HepG2 (cell line): ENCODE measurements at regions not wholly inside any gene's neighbourhood (a gene's known extent, or its start where the extent isn't known, plus 50 kb on each side); places are given as distances from the start of the nearest gene placed in this dataset.

Source experiments
- ATAC-seq: fragments of 200-7000 bp; cut with Tn5 transposase; 3 replicates; pipeline ENCODE4 v1.9.1; 2020; ENCODE audit warnings: mild to moderate bottlenecking, moderate library complexity
- BruUV-seq: library from RNA; stranded (reverse); fragments of 400-500 nt; replicated peaks from 2 replicates; lab custom pipeline; 2021; lab: Mats Ljungman, UMichigan
- CTCF ChIA-PET: fragments of 300-600 bp; formaldehyde crosslinking; extraction: SDS; loops from one replicate; lab custom pipeline; 2021; ENCODE audit warnings: low total read pairs, inconsistent platforms, low intra/inter-chr PET ratio; lab: Yijun Ruan, JAX
- POLR2A ChIA-PET: fragments of 350-600 bp; sonication (Branson Sonifier 250); formaldehyde crosslinking; loops from one replicate; lab custom pipeline; 2020; ENCODE audit warnings: antibody characterized with exemption, inconsistent platforms; lab: Yijun Ruan, JAX
- DNase-seq: peaks from one replicate; pipeline ENCODE4 v3.0.0-alpha.2; 2015; ENCODE audit warnings: low spot score
- FAIRE-seq: peaks from 3 replicates; lab custom pipeline; 2011; peaks lifted over from hg19 to GRCh38; lab: Jason Lieb, UNC
- H2AFZ ChIP-seq: one replicate; pipeline ENCODE4 v1.6.1; 2011; ENCODE audit warnings: low read length, inconsistent platforms
- H3K27ac ChIP-seq: fragments of 300-600 bp; 3 replicates; pipeline ENCODE4 v1.8.0; 2011; ENCODE audit warnings: mixed run types, mild to moderate bottlenecking, mixed read lengths, low read length, inconsistent platforms; ENCODE audit not compliant: insufficient read depth; ENCODE audit errors: extremely low read length
- H3K27me3 ChIP-seq, 2 experiments: fragments of 200-600 bp in 1 of 2; 2 replicates in 1 of 2; 3 replicates in 1 of 2; pipeline versions ENCODE4 v1.6.0 to v1.8.0; 2011; ENCODE audit warnings: low read length in 2 of 2, mild to moderate bottlenecking in 2 of 2, moderate library complexity in 2 of 2, inconsistent platforms in 1 of 2; ENCODE audit not compliant: insufficient read depth in 2 of 2, control insufficient read depth in 1 of 2
- H3K36me3 ChIP-seq, 2 experiments: fragments of 200-600 bp in 1 of 2; replicated peaks in 1 of 2; 2 replicates in 1 of 2; 3 replicates in 1 of 2; pipeline versions ENCODE4 v1.5.1 to v1.8.0; 2011; ENCODE audit warnings: low read length in 2 of 2, inconsistent platforms in 1 of 2; ENCODE audit not compliant: insufficient read depth in 2 of 2, control insufficient read depth in 1 of 2
- H3K4me1 ChIP-seq: 2 replicates; pipeline ENCODE4 v1.5.1; 2012; ENCODE audit warnings: low read length, inconsistent platforms; ENCODE audit not compliant: insufficient read depth
- H3K4me2 ChIP-seq: 2 replicates; pipeline ENCODE4 v1.6.0; 2011; ENCODE audit warnings: low read depth, low read length, inconsistent platforms
- H3K4me3 ChIP-seq, 3 experiments: fragments of 200-600 bp in 1 of 3; sonication (generic), shearing (Covaris generic) in 1 of 3; replicated peaks in 1 of 3; 2 replicates each; pipeline ENCODE4 v1.5.1; 2011 to 2016; ENCODE audit warnings: low read length in 3 of 3, inconsistent platforms in 2 of 3, low read depth in 2 of 3, mild to moderate bottlenecking in 2 of 3, control low read depth in 1 of 3, mixed read lengths in 1 of 3; ENCODE audit not compliant: insufficient read depth in 1 of 3
- H3K79me2 ChIP-seq: one replicate; pipeline ENCODE4 v1.6.1; 2011; ENCODE audit warnings: low read length, inconsistent platforms; ENCODE audit not compliant: insufficient read depth
- H3K9ac ChIP-seq: 2 replicates; pipeline ENCODE4 v1.6.0; 2011; ENCODE audit warnings: mild to moderate bottlenecking, low read depth, low read length, inconsistent platforms; ENCODE audit not compliant: insufficient read depth
- H3K9me3 ChIP-seq: 2 replicates; pipeline ENCODE4 v1.5.1; 2012; ENCODE audit warnings: mild to moderate bottlenecking, low read length
- H4K20me1 ChIP-seq: 2 replicates; pipeline ENCODE4 v1.6.0; 2011; ENCODE audit warnings: inconsistent platforms, mild to moderate bottlenecking, low read length, moderate library complexity; ENCODE audit not compliant: insufficient read depth
- BRCA1 ChIP-seq: sonication (generic); formaldehyde crosslinking; IDR thresholded peaks from 2 replicates; pipeline ENCODE4 v1.4.0; 2020; ENCODE audit warnings: missing genetic modification reagents
- CCAR2 ChIP-seq: fragments of 200-400 bp; formaldehyde crosslinking; optimal IDR thresholded peaks from 2 replicates; pipeline ENCODE3; 2018; ENCODE audit warnings: low read depth, mild to moderate bottlenecking, low read length, moderate library complexity
- HCFC1 ChIP-seq: fragments of 150-350 bp; IDR thresholded peaks from 2 replicates; pipeline ENCODE4 v1.6.1; 2014; ENCODE audit warnings: low read depth, low read length
- MTA3 ChIP-seq: sonication (generic); formaldehyde crosslinking; IDR thresholded peaks from 2 replicates; pipeline ENCODE4 v1.4.0; 2020; ENCODE audit warnings: missing genetic modification reagents
- RFXANK ChIP-seq: IDR thresholded peaks from 2 replicates; pipeline ENCODE4 v1.6.1; 2016
- SALL1 ChIP-seq: sonication (generic); formaldehyde crosslinking; IDR thresholded peaks from 2 replicates; pipeline ENCODE4 v1.8.0; 2022; ENCODE audit warnings: mild to moderate bottlenecking, missing genetic modification reagents
- SIN3B ChIP-seq: fragments of 150-350 bp; IDR thresholded peaks from 2 replicates; pipeline ENCODE4 v1.6.1; 2014; ENCODE audit warnings: low read length
- TP53 ChIP-seq: sonication (generic); formaldehyde crosslinking; conservative IDR thresholded peaks from 2 replicates; pipeline ENCODE4 v1.4.0; 2020; ENCODE audit warnings: missing genetic modification reagents
- ZNF12 ChIP-seq: sonication (generic); formaldehyde crosslinking; IDR thresholded peaks from 2 replicates; pipeline ENCODE4 v1.5.0; 2020; ENCODE audit warnings: missing genetic modification reagents
- ZNF496 ChIP-seq: sonication (generic); formaldehyde crosslinking; IDR thresholded peaks from 2 replicates; pipeline ENCODE4 v1.8.1; 2023; ENCODE audit warnings: mild to moderate bottlenecking, moderate library complexity, missing genetic modification reagents; ENCODE audit not compliant: insufficient replicate concordance
- ZNF547 ChIP-seq: sonication (generic); formaldehyde crosslinking; IDR thresholded peaks from 2 replicates; pipeline ENCODE4 v1.5.1; 2020; ENCODE audit warnings: mild to moderate bottlenecking, missing genetic modification reagents
- WGBS: methylation state at CpG from one replicate; pipeline ENCODE4 v1.1.6; 2017; ENCODE audit warnings: low lambda C conversion rate; 5-methylcytosine and 5-hydroxymethylcytosine counted together
- in situ Hi-C: cut with HindIII; loops from 2 replicates; pipeline ENCODE4 v1.10.0; 2017; ENCODE audit warnings: low pct_unique_long_range_greater_than_20kb; ENCODE audit not compliant: extremely low pct_ligation_motif_present
- intact Hi-C: fragments of 100-400 bp; cut with micrococcal nuclease; formaldehyde crosslinking; loops from one replicate; pipeline ENCODE4 v1.10.0; 2022; ENCODE audit not compliant: unreplicated experiment
- TF ChIP-seq, protein P1 (sequence below): IDR thresholded peaks from 2 replicates; pipeline ENCODE4 v1.6.1; 2016
- TF ChIP-seq, protein P2 (sequence below): sonication (generic); formaldehyde crosslinking; IDR thresholded peaks from 2 replicates; pipeline ENCODE4 v1.5.0; 2020; ENCODE audit warnings: missing genetic modification reagents
- TF ChIP-seq, protein P3 (sequence below): sonication (generic); formaldehyde crosslinking; IDR thresholded peaks from 2 replicates; pipeline ENCODE4 v1.5.1; 2020; ENCODE audit warnings: mild to moderate bottlenecking, missing genetic modification reagents, moderate library complexity
- TF ChIP-seq, protein P4 (sequence below): sonication (generic); formaldehyde crosslinking; IDR thresholded peaks from 2 replicates; pipeline ENCODE4 v1.8.0; 2022; ENCODE audit warnings: missing genetic modification reagents, low read depth, mild to moderate bottlenecking, borderline replicate concordance
- TF ChIP-seq, protein P5 (sequence below): sonication (generic); formaldehyde crosslinking; IDR thresholded peaks from 2 replicates; pipeline ENCODE4 v1.4.0; 2020; ENCODE audit warnings: mild to moderate bottlenecking, missing genetic modification reagents

DNA sequence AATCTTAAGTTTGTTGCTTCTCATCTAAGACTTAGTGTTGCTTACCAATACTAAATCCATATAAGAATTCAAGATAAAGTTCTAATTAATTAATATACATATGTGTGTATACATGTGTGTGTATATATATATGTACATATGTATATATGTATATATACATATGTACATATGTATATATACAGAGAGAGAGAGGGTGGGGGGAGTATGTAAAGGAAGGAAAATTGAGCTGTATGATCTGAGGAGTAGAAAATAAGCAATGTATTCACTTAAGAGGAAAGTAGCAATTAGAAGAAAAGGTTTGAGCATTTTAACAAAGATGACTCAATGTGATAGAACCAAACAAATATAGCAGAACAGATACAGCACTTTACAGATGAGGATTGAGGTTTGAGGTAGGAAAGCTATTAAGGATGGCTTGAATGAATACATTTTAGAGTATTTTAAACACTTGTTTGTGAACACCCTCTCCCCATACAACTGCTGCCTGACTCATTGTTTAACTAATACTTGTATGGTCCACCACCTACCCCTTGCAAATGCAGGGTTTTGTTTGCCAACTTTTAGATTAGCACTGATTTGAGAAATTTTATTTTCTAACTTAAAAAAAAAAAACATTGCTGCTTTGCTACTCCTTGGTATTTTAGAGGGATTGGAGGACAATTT lies 681.1 kb upstream of the CADM2 start:
- no peak overlapping the region for H3K9ac ChIP-seq
- in situ Hi-C loops (no loop called here), intact Hi-C loops (no loop called here)
- no peaks in the 10 kb centered on the region for H3K27me3 ChIP-seq
- DNase-seq (no peak), FAIRE-seq (no peak), ATAC-seq (no peak)
- H3K4me2 ChIP-seq = no peak overlapping the region
- H3K4me3 ChIP-seq = no peak overlapping the region
- no peaks in the 10 kb centered on the region for H4K20me1 ChIP-seq
- H3K79me2 ChIP-seq = no peaks in the 10 kb centered on the region
- CTCF ChIA-PET = no interaction called here
- no peak overlapping the region for H3K27ac ChIP-seq
- no peak overlapping the region for H2AFZ ChIP-seq
- TF ChIP-seq BRCA1 (CRISPR knock-in tag) (no peak), HCFC1 (no peak)
- TF ChIP-seq, protein P1, sequence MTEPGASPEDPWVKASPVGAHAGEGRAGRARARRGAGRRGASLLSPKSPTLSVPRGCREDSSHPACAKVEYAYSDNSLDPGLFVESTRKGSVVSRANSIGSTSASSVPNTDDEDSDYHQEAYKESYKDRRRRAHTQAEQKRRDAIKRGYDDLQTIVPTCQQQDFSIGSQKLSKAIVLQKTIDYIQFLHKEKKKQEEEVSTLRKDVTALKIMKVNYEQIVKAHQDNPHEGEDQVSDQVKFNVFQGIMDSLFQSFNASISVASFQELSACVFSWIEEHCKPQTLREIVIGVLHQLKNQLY (CRISPR knock-in tag) = no peak
- TF ChIP-seq, protein P2, sequence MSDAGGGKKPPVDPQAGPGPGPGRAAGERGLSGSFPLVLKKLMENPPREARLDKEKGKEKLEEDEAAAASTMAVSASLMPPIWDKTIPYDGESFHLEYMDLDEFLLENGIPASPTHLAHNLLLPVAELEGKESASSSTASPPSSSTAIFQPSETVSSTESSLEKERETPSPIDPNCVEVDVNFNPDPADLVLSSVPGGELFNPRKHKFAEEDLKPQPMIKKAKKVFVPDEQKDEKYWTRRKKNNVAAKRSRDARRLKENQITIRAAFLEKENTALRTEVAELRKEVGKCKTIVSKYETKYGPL (CRISPR knock-in tag) = no peak
- BruUV-seq = no TSS peak
- POLR2A ChIA-PET = no interaction called here
- no peaks in the 10 kb centered on the region for H3K4me1 ChIP-seq
- no peaks in the 10 kb centered on the region for H3K9me3 ChIP-seq
- H3K36me3 ChIP-seq = no peaks in the 10 kb centered on the region

DNA sequence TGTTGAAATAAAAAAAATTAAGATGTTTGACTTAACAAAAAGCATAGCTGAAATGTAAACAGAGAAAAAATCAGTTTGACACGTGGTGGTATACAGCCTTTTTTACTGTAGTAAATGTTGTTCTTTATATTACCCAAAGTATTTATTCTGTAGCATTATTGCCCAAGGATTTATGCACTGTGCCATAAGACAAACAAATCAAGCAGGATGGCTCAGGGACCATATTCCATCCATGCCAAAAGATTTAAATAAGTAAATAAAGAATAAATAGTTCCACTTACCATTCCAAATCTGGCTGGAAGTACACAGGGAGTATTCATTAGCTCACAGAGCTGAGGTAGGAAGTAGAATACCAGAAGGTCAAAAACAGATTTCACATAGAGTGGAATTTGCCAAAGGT lies 666.7 kb upstream of the CADM2 start:
- FAIRE-seq (no peak), ATAC-seq (no peak), DNase-seq (no peak)
- no peaks in the 10 kb centered on the region for H3K9me3 ChIP-seq
- no peaks in the 10 kb centered on the region for H3K4me1 ChIP-seq
- 0% methylated on average over 1 of the region's 1 CpG for WGBS
- H3K79me2 ChIP-seq = no peaks in the 10 kb centered on the region
- H3K27ac ChIP-seq = no peak overlapping the region
- no peak overlapping the region for H3K4me2 ChIP-seq
- no peak overlapping the region for H2AFZ ChIP-seq
- H3K36me3 ChIP-seq = no peaks in the 10 kb centered on the region
- CTCF ChIA-PET = no interaction called here
- intact Hi-C loops (no loop called here), in situ Hi-C loops (no loop called here)
- no peaks in the 10 kb centered on the region; a peak in 1 of 5 replicates for H3K27me3 ChIP-seq
- H3K4me3 ChIP-seq = no peak overlapping the region
- BruUV-seq = no TSS peak
- POLR2A ChIA-PET = no interaction called here
- no peak overlapping the region for H3K9ac ChIP-seq
- no peaks in the 10 kb centered on the region for H4K20me1 ChIP-seq
- TF ChIP-seq SIN3B (no peak), TP53 (no peak), MTA3 (CRISPR knock-in tag) (no peak), ZNF12 (CRISPR knock-in tag) (no peak), ZNF547 (CRISPR knock-in tag) (no peak), SALL1 (no peak), ZNF496 (CRISPR knock-in tag) (no peak), RFXANK (no peak), CCAR2 (no peak)
- TF ChIP-seq, protein P3, sequence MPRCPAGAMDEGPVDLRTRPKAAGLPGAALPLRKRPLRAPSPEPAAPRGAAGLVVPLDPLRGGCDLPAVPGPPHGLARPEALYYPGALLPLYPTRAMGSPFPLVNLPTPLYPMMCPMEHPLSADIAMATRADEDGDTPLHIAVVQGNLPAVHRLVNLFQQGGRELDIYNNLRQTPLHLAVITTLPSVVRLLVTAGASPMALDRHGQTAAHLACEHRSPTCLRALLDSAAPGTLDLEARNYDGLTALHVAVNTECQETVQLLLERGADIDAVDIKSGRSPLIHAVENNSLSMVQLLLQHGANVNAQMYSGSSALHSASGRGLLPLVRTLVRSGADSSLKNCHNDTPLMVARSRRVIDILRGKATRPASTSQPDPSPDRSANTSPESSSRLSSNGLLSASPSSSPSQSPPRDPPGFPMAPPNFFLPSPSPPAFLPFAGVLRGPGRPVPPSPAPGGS (CRISPR knock-in tag) = no peak
- TF ChIP-seq, protein P4, sequence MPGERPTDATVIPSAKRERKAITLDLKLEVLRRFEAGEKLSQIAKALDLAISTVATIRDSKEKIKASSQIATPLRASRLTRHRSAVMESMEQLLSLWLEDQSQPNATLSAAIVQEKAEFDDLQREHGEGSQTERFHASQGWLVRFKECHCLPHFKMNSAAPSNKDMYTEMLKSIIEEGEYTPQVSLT (CRISPR knock-in tag) = no peak
- TF ChIP-seq, protein P5, sequence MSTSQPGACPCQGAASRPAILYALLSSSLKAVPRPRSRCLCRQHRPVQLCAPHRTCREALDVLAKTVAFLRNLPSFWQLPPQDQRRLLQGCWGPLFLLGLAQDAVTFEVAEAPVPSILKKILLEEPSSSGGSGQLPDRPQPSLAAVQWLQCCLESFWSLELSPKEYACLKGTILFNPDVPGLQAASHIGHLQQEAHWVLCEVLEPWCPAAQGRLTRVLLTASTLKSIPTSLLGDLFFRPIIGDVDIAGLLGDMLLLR (CRISPR knock-in tag) = no peak
